Esophagus squamous epithelium (tissue), 4 donors: ENCODE measurements at regions not wholly inside any gene's neighbourhood (a gene's known extent, or its start where the extent isn't known, plus 50 kb on each side); places are given as distances from the start of the nearest gene placed in this dataset.

Experiments used
- CTCF ChIP-seq, 6 experiments: fragments of 450-650 bp in 4 of 6; fragments of 200-600 bp in 2 of 6; sonication (generic) in 2 of 6; IDR thresholded peaks; one replicate each; pipeline ENCODE4 v1.5.1; 2016 to 2019; ENCODE audit warnings: antibody characterized with exemption in 6 of 6, mild to moderate bottlenecking in 4 of 6, moderate library complexity in 4 of 6
- POLR2A ChIP-seq, 4 donors: fragments of 450-650 bp; IDR thresholded peaks; one replicate each; pipeline ENCODE4 v1.6.1; 2017; ENCODE audit warnings: antibody characterized with exemption in 4 of 4, mild to moderate bottlenecking in 4 of 4, moderate library complexity in 3 of 4

DNA sequence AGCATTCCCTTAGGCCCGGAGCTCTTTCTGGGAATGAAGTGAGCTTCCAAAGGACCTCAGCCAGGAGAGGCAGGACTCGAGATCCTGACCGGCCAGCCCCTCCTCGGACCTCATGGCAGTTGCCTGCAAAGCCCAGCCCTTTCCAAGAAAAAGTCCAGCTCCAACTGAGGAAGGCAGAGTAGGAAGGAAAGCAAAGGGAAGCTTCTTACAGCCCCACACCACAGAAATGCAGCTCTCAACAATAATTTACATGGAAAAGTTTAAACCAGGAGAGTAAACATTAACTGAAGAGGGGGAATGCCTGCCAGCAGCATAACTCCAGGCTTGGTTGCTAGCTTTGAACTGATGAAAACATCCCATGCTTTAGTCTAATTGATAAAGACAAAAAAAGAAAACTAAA, 153.9 kb upstream of the PFKP start:
- TF ChIP-seq CTCF (IDR thresholded peaks at IDR 0.05) = no peak
- TF ChIP-seq POLR2A (IDR thresholded peaks at IDR 0.05) = no peak
